Activated effector memory CD4-positive, alpha-beta T cell treated with anti-CD3 and anti-CD28 coated beads, Interleukin-2, amount 50 U/mL, for 16 hours (primary cell): ENCODE measurements at regions not wholly inside any gene's neighbourhood (a gene's known extent, or its start where the extent isn't known, plus 50 kb on each side); places are given as distances from the start of the nearest gene placed in this dataset.

Experiments used
- DNase-seq: peaks from one replicate; pipeline ENCODE4 v3.0.0-alpha.2; 2020

DNA sequence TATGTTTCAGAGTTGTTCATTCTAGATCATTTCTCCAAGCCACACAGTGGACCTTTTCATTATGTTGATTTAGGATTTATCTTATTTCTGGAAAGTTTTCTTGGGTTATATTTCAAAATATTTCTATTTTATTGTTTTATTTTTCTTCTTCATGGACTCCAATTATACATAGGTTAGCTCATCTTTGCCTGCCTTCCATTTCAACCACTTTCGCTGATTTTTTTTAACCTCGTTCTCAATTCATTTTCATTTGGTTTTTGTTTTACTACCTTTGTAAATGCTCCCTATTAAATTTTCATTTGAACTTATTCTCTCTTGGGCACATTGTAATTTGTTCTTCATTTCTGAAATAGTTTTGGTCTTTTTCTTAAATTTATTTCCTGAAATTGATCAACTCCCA lies 169.0 kb upstream of the PITX1 start:
- no peak for DNase-seq

DNA sequence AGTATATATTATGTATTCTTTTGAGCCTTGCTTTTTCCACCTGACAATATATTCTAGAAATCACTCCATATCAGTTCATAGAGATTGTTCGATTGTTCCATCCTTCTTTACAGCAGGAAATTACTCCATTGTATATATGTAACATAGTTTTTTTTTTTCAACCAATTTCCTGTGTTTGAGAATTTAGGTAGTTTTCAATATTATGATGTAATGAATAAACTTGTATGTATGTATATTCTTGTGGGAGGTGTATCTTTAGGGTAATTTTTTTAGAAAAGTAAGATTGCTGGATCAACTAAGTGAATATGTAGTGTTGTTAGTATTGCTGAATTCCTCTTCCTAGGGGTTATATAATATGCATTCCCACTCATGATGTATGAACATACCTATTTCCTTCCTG lies 165.9 kb upstream of the PITX1 start:
- no peak for DNase-seq

DNA sequence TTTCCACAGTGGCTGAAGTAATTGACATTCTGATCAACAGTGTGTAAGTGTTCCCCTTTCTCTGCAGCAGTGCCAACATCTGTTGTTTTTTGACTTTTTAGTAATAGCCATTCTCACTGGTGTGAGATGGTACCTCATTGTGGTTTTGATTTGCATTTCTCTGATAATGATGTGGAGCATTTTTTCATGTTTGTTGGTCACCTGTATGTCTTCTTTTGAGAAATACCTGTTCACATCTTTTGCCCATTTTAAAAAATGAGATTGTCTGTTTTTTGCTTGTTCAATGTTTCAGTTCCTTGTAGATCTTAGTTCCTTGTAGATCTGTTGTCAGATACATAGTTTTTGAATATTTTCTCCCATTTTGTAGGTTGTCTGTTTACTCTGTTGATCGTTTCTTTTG lies 162.5 kb upstream of the PITX1 start:
- no peak for DNase-seq

DNA sequence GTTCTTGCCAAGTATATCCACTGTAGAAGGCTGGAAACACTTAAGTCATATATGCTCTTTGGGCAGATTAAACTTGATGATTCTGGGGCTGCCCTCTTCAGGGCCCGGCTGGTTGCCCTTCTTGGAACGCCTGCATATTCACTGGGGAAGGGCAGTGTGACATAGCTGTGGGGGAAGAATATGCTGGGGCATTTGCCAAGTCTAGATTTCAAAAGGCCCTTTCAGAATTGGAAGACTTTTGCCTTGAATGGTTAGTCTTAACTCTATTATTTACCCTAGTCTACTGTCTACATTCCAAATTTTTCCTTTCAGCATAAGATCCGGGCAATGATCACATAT lies 161.2 kb upstream of the PITX1 start:
- peak; percentile 21 for DNase-seq

DNA sequence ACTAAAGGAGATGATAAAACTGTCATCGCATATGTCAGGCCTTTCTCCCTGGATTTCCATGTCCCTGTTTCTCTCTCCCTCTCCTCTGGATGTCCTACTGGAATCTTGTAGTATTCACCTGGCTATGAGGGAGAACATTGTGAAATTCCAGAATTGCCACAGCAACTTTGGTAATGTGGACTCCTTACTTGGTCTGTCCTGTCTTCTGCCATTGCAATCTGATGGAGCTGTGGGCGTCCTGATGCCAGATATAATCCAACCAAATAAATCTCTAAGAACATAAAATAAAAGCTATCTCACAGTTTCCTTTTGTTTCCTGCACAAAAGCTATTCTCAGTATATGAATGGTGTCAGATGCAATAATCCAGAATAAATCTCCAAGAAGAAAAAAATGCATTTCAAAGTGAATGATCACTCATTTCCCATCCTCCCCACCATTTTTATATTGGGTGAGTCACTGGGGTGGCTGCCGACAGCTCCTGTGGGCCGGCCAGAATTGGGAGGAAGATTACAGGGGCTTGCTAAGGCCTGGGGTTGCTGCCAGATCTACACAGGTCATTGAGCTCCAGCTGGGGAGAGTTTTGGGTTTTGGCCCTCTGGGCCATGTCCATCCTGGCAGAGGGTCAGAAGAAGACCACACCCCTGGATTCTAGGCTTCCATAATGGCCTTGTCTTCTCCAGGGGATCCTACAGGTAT lies 160.7 kb upstream of the PITX1 start:
- DNase-seq = no peak

DNA sequence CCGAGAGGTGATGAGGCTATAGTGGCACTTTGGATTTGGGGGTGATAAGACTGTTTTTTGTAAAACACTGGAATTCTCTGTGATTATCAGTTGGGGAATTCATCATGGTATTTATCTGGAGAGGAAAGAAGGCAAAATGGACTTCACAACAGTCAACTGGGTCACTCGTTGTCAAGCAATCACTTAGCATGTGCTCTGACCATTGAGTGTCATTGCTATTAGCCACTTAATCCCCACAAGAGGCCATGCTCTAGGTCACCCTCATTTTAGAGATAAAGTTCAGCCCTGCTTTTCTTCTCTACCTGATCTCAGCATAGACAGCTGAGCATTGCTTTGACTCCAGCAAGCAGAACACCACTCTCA lies 160.1 kb upstream of the PITX1 start:
- DNase-seq = no peak

DNA sequence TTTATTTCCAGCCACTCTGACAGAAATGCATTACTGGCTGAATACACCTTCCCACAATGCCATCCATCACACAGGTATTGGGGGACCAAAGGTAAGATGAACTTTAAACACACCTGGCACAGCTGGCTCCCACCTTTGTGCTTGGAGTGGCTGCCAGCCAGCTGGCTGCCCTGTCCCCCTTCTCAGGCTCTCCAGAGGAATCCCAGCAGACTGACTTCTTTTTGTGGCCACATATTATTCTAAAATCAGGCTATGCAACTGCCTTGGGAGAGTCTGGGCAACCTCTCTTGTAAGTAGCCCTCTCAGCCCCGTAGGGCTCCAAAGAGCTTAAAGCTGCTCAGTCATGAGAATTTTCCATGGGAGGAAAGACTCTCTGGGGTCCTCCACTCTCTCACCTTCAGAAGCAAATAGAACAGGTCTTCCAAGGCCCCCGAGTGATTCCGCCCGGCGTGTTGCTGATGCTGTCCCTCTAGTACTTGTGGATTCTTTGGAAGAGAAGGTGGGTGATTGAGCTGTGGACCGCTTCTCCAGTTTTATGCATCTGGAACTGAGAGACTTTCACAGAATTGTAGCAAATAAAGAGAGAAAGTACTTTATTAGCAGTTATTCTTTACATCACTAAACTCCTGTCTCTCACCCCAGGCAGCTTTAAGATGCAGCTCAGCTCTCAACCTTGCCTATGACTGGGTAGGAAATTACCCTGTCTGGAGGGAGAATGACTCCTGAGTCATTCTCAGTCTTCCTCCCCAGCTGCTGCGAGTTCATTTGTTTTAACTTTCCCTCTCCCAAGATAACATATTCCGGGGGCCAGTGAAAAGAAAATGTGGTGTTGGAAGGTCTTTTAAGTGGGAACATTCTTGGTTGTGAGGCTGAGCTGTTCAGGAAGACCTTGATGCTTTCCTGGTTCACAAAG lies 159.4 kb upstream of the PITX1 start:
- DNase-seq = peak; percentile 54

DNA sequence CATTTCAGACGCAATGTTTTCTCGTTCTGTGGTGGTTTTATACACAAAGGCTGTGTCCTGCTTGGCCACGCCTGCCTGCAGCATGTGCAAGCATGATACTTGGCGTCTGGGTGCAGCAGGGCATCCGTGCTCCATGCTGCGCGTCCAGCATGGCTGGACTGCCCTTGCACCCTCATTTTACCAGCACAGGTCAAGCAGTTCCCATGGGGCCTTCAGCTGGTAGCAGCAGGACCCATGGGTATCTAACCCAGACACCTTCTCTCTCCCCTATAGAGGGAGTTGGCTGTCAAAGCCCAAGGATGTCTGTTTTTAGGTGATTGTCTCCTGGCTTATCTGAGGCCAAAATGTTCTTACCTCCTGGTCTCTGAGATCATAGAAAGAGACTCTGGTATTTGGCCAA lies 158.3 kb upstream of the PITX1 start:
- DNase-seq = peak; percentile 38

DNA sequence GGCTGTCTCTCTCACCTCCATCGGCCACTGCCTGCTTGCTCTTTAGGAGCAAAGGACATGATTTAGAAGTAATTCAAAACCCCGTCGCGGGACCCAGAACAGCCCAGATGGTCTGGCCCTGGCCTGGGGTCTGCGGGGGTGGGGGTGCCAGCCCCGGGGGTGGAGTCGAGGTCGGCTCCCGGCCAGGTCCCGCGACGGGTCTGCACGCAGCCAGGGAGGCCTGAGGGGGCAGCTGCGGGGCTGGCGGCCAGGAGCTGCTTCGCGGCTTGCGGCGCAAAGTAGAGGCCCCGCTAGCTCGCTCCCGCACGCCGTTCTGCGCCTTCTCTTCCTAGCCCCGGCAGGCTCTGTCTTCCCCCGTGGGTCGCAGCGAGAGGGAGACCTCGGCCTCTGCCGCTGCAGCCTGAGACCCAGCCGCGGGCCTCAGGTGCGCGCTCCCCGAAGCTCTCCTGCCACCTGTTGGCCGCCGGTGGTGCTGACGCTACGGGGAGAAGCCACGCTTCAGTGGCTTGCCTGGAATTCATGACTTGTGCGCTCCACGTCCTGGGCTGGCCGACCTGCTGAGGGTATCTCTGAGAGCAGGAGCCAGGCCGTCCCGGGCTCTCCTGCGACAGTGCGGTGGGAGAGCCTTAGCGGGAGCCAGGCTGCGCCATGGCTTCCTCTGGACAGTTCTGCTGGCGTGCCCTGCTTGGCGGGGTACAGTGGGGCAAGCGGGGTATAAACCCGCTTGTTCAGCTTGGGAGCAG lies 157.2 kb upstream of the PITX1 start:
- DNase-seq = peak; percentile 86

DNA sequence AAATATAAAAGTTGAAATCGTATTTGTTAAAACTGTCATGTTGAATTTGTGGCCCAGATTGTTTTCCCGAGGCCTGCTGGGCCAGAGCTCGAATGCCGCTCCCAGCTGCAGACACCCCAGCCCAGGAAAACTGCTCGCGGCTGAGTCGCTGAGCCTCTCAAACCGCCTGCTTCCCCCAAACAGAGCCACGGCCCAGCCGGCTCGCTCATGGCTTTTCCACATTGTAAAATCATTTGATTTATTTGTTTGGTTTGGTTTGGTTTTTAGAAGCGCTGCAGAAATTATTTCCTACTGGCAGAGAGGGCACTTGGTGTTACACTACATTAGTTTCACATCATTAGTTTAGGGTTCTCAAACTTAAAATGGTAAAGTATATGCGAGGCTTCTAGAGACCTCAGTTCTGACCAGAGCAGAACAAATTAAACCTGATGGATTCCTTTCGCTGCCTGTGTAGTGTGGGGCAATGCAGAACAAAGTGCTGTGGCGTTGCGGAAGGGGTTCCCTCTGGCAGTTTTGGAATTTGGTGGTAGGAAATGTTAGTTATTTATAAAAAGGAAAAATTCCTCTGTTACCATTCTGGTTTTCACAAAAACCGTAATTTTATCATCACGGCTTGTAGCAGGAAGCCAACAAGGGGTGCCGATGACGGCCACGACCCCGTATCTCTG lies 156.5 kb upstream of the PITX1 start:
- peak; percentile 39 for DNase-seq

DNA sequence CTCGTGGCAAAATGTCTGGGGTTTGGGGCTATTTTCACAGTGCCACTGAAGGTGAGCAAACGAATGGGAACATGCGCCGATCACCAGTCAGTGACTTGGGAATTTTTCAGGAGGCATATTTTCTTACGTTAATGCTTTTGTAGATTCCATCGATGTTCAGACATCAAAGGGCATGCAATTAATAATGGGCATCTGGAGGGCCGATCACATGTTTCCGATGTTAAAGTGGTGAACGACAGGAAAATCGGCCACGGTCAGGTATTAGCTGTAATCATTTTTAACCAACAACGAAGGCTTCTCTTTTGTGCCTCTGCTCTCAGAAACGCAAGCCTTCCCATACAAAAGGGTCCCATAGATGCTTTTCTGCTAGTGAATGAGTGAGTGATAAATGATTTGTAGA lies 155.0 kb upstream of the PITX1 start:
- DNase-seq = no peak

DNA sequence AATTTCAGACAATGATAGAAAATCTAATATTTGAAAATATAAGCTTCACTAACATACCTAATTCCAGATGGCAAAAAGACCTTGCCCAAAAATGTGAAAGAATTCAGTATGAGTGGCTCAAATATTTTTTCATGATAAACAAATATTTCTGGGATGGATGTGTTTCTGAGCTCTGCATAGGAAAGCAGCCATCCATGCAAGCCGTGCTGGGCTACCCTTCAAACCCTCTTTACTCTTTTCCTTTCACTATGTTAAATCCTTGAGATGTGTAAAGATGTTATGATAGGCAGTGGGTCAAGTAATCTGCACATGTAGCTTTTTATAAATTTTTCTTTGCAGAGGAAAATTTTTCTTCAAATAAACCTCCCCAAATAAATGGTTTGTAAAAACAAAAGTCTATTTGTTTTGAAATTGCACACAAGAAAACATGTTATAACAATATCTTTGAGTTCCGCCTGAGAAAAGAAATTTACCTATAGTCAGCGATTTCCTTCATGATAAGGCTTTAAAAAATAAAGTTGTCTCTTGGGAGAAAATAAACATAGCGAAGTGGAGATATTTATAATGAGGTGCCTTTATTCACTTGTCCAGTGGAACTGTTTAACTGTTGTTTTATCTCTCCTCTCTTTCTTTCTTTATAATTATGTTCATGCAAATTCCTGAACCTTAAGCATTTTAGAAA lies 154.3 kb upstream of the PITX1 start:
- DNase-seq = no peak

DNA sequence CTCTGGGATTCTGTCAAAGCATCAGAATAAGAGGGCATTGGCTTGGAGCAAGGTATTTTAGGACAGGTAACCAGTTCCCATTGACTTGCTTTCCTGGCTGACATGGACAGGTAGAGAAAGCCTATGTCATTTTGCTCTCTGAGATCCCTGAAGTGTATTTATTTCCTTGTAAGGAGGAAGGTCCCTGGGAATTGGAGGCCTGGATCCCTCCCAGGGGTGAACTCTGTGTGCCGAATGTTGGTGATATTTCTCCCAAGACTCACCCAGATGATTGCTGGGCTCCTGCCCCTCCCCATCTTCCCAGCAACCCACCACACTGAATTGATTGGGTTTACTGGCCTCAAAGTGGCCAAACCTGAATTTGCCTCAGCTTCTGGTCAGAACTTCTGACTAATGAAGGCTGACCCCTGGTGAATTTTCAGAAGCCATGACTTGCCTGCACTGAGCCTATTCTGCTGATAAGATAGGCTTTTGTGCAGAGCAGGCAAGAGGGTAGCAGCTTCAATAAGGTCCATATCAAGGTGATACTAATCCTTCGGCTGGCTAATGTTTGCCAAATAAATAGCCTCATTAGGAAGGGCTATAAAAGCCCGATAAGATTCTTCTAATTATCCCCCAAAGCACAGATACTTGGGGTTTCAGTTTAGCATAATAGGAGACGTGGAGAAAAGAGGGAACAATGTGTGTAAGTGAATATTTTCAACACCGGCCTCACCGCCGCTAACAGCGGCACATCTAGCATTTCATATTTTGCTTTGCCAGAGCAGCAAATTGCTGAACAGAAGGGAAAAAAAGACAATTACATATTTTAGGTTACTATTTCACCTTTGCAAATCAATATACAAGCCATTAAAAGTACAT lies 152.9 kb upstream of the PITX1 start:
- DNase-seq = no peak

DNA sequence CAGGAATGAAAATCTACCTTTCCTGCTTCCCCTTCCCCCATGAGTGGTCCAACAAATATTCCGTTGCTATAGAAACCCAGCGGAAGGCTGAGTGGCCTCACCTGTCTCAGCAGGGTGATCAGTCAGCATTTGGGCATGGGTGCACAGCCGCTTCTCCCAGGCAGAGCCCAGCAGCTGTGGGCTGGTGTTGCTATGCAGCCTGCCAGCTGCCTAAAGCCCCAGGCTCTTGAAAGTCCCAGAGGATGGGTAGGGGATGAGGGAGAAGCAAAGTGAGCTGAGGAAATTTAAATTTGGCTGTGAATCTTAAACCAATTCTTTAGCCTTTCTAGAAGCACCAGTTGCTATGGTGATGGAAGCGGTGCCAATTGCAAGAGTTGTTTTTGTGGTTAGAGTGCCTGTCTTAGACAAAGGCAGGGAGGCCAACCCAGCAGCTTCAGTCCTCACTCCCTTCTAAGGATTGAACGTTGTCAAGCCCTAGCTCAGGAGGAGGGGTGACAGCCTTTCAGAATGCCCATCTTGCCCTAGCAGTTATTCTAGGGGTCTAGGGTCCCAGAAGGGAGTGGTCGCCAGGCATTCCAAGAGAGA lies 151.5 kb upstream of the PITX1 start:
- DNase-seq = peak; percentile 25

DNA sequence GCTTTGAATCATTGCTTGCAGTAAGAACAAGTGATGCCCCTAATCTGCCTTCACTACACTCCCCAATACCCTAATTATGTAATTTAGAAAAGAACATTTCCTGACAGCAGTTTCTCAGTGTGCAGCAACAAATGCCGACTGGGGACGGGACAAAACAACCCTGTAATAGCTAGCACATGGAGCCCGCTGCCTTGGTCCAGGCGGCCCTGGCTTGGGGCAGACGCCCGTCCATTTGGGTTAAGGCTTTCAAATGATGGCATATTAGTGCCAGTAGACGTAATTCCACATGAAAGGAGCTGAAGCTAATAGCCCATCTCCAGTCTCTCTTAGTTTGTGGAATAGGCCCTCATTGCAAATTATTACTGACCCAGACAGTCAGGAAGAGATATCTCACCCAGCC lies 150.6 kb upstream of the PITX1 start:
- no peak for DNase-seq

DNA sequence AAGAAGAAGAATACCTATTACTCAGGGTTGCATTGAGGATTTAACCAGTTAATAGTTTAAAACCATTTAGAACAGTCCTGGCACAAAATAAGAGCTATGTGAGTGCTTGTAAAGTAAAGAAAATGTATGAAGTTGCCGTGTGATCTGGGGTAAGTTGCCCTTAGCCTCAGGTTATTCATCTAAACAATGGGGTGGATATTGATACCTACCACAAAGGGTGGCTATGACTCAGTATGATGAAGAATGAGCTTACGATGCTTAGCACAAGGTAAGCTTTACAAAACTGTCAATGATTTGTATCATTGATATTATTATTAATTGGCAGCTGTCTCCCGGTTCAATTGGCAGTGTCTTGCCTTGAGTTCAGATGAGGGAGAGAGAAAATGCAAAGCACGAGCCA lies 149.4 kb upstream of the PITX1 start:
- DNase-seq = no peak

DNA sequence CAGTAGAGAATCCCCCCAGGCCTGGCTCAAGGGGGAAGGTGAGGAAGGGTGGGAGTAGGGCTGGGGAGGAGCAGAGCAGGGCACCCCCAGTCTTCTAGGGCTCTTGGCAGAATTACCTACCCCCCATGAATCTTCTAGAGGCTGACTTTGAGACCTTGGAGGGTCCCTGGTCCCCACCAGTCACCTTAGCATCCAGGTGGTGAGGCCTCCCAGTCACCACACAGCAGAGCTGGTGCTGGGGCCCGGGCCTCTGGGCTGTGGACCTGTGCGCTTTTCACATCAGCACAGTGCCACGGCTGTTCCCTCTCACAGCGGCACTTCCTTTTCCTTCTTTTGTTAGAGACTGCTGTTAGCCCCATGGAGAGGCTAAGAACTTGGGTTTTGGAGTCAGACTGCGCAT lies 148.6 kb upstream of the PITX1 start:
- DNase-seq = peak; percentile 60

DNA sequence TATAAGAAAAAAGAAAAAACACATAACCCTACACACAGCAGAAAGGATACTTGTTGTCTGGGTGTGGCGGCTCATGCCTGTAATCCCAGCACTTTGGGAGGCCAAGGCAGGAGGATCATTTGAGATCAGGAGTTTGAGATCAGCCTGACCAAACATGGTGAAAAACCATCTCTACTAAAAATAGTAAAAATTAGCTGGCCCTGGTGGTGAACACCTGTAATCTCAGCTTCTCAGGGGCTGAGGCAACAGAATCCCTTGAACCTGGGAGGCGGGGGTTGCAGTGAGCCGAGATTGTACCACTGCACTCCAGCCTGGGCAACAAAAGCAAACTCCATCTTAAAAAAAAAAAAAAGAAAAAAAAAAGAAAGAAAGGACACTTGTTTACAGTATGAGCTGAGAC lies 147.6 kb upstream of the PITX1 start:
- DNase-seq = peak; percentile 10

DNA sequence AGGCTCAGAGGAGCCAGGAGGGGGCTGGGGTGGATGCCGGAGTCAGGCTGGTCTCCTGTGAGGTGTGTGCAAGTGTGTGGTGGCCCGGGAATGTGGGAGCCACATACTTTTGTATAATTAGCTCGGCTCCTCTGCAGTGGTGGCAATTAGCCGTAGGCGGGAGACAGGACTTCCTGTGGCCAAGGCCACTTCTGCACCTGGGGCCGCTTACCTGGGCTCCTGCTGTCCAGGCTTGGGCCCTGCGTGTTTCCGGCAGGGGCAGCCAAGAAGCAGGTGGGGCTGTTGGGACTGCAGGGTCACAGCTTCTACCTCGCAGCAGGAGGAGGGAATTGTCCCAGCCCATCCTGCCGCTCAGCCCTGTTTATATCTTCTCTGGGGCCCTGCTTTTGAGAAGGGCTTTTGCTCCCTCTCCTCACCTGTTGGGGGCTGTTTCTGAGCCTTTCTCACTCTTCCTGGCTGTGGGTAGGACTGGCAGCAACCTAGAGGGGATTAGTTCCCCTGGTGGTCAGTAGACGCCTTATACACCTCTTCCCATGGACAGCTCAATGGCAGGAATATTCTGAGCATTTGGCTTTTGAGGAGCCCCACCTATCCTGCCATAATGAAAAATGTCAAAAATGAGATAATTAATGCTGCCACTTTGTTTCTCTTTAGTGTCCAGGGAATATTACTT lies 145.4 kb upstream of the PITX1 start:
- DNase-seq = peak; percentile 25

DNA sequence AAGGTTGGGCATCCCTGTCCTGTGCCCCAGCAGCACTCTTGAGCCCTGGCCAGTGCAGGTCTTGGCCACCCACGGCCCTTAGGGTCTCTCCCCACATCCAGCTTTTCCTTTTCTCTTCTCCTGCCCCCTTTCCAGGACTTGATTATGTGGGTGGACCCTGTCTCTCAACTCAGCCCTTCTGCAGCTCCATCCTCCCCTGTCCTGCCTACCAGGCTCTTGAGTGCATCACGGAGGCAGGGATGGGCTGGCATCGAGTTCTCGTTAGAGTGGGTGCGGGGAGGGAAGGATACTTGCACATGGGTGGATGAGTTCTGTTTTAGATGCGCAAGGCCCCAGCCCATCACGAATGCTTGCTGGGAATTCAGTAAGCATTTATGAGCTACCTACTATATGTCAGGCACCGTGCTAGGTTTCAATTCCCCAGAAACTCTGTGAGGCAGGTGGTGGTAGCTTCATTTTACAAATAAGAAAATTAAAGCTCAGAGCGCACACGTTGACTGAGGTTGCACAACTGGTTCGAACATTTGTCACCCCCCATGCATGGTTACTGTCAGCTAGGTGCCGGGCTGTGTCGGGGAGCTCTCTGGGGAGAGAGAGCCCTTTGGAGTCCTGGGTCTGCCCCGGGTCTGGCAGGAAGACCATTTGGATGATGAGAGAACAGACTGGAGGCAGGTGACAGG lies 144.6 kb upstream of the PITX1 start:
- peak; percentile 38 for DNase-seq
